Right forelimb (tissue), 1 donor: ENCODE measurements at regions not wholly inside any gene's neighbourhood (a gene's known extent, or its start where the extent isn't known, plus 50 kb on each side); places are given as distances from the start of the nearest gene placed in this dataset.
A peak's percentile ranks its signal among the peaks of the same experiment; 100 is the strongest.

Experiments used
- DNase-seq: peaks from one replicate; pipeline ENCODE4 v3.0.0-alpha.2; 2018

- DNase-seq, result no peak
These were observed 139.7 kb downstream of the TUSC7 start for GRCh38 chr3:116849261-116849688.

GRCh38 chr3:116852803-116853202 lies 143.2 kb downstream of the TUSC7 start:
- DNase-seq, result no peak

GRCh38 chr3:116863270-116863770 lies 153.7 kb downstream of the TUSC7 start:
- DNase-seq, result no peak

- peak; percentile 59 for DNase-seq
These were observed 154.4 kb downstream of the TUSC7 start for GRCh38 chr3:116863822-116864589.

GRCh38 chr3:116864590-116864927 lies 155.0 kb downstream of the TUSC7 start:
- no peak for DNase-seq

GRCh38 chr3:116870379-116870778 lies 160.8 kb downstream of the TUSC7 start:
- no peak for DNase-seq

GRCh38 chr3:116871905-116872304 lies 162.3 kb downstream of the TUSC7 start:
- no peak for DNase-seq

- DNase-seq, result no peak
These were observed 163.1 kb downstream of the TUSC7 start for GRCh38 chr3:116872688-116873087.

GRCh38 chr3:116873142-116873541 lies 163.6 kb downstream of the TUSC7 start:
- no peak for DNase-seq

GRCh38 chr3:116877968-116878367 lies 168.4 kb downstream of the TUSC7 start:
- no peak for DNase-seq

GRCh38 chr3:116886202-116886893 lies 176.8 kb downstream of the TUSC7 start:
- DNase-seq, result no peak

GRCh38 chr3:116896116-116896515 lies 186.5 kb downstream of the TUSC7 start:
- no peak for DNase-seq

- no peak for DNase-seq
These were observed 187.8 kb downstream of the TUSC7 start for GRCh38 chr3:116897382-116897781.

GRCh38 chr3:116899253-116899652 lies 189.7 kb downstream of the TUSC7 start:
- no peak for DNase-seq

GRCh38 chr3:116905334-116905733 lies 195.8 kb downstream of the TUSC7 start:
- no peak for DNase-seq

- DNase-seq, result no peak
These were observed 196.2 kb downstream of the TUSC7 start for GRCh38 chr3:116905794-116906193.

GRCh38 chr3:116912116-116912515 lies 202.5 kb downstream of the TUSC7 start:
- no peak for DNase-seq

- no peak for DNase-seq
These were observed 204.4 kb downstream of the TUSC7 start for GRCh38 chr3:116914004-116914403.

GRCh38 chr3:116916836-116917235 lies 207.3 kb downstream of the TUSC7 start:
- no peak for DNase-seq

GRCh38 chr3:116920826-116921610 lies 211.4 kb downstream of the TUSC7 start:
- no peak for DNase-seq

GRCh38 chr3:116927918-116928317 lies 218.3 kb downstream of the TUSC7 start:
- DNase-seq, result no peak

GRCh38 chr3:116929505-116930222 lies 220.1 kb downstream of the TUSC7 start:
- no peak for DNase-seq

- DNase-seq, result no peak
These were observed 221.2 kb downstream of the TUSC7 start for GRCh38 chr3:116930786-116931185.
